K562 (cell line): ENCODE measurements at regions not wholly inside any gene's neighbourhood (a gene's known extent, or its start where the extent isn't known, plus 50 kb on each side); places are given as distances from the start of the nearest gene placed in this dataset.

ENCODE experiments used
- CAMTA2 ChIP-seq: fragments of 250-450 bp; sonication (Bioruptor Pico); conservative IDR thresholded peaks from 2 replicates; pipeline ENCODE4 v1.5.1; 2022
- CEBPB ChIP-seq: fragments of 450-650 bp; IDR thresholded peaks from 2 replicates; pipeline ENCODE4 v1.6.1; 2016; ENCODE audit warnings: missing genetic modification characterization, missing compliant biosample characterization
- CHD4 ChIP-seq: fragments of 200-600 bp; sonication (generic); IDR thresholded peaks from 3 replicates; pipeline ENCODE4 v1.6.1; 2012; ENCODE audit warnings: low read depth, mild to moderate bottlenecking, mixed read lengths, low read length, inconsistent platforms; ENCODE audit not compliant: insufficient read depth, insufficient replicate concordance, poor library complexity, severe bottlenecking
- HMG20B ChIP-seq: fragments of 250-450 bp; sonication (Bioruptor Pico); IDR thresholded peaks from 2 replicates; pipeline ENCODE4 v1.5.0; 2021; ENCODE audit warnings: mild to moderate bottlenecking
- NONO ChIP-seq, 2 experiments: fragments of 200-400 bp in 1 of 2; fragments of 450-650 bp in 1 of 2; formaldehyde crosslinking in 1 of 2; IDR thresholded peaks; 2 replicates each; pipeline ENCODE4 v1.6.1; 2017; ENCODE audit warnings: low read depth in 2 of 2, mild to moderate bottlenecking in 2 of 2, moderate library complexity in 2 of 2, low read length in 1 of 2
- SMAD2 ChIP-seq: fragments of 150-350 bp; IDR thresholded peaks from 2 replicates; pipeline ENCODE4 v1.6.1; 2014; ENCODE audit warnings: low read depth, mild to moderate bottlenecking, low read length
- ZEB2 ChIP-seq: fragments of 450-650 bp; IDR thresholded peaks from 2 replicates; pipeline ENCODE4 v1.6.1; 2016
- ZNF644 ChIP-seq: fragments of 200-800 bp; sonication (Bioruptor generic); IDR thresholded peaks from 2 replicates; pipeline ENCODE4 v1.6.1; 2016; ENCODE audit warnings: low read depth, missing genetic modification characterization, missing compliant biosample characterization
- ZNF695 ChIP-seq: fragments of 450-650 bp; formaldehyde crosslinking; IDR thresholded peaks from 2 replicates; pipeline ENCODE4 v1.4.0; 2020; ENCODE audit warnings: mild to moderate bottlenecking, moderate library complexity
- TF ChIP-seq, protein P1 (sequence below), 3 experiments: IDR thresholded peaks in 2 of 3; conservative IDR thresholded peaks in 1 of 3; 2 replicates each; pipeline ENCODE4 v1.5.1; 2011 to 2012; ENCODE audit warnings: low read length in 3 of 3, mild to moderate bottlenecking in 3 of 3, control low read depth in 2 of 3, improper control_type of control experiment in 1 of 3, inconsistent platforms in 1 of 3, low read depth in 1 of 3, mixed read lengths in 1 of 3, moderate library complexity in 1 of 3; ENCODE audit not compliant: insufficient read depth in 2 of 3
- TF ChIP-seq, protein P2 (sequence below): IDR thresholded peaks from 3 replicates; pipeline ENCODE4 v1.6.1; 2011; ENCODE audit warnings: borderline replicate concordance, mild to moderate bottlenecking, moderate library complexity; ENCODE audit not compliant: insufficient read length; ENCODE audit errors: extremely low read depth
- TF ChIP-seq, protein P3 (sequence below): sonication (generic); formaldehyde crosslinking; IDR thresholded peaks from 2 replicates; pipeline ENCODE4 v1.8.1; 2023; ENCODE audit warnings: mild to moderate bottlenecking, missing genetic modification reagents, moderate library complexity

DNA sequence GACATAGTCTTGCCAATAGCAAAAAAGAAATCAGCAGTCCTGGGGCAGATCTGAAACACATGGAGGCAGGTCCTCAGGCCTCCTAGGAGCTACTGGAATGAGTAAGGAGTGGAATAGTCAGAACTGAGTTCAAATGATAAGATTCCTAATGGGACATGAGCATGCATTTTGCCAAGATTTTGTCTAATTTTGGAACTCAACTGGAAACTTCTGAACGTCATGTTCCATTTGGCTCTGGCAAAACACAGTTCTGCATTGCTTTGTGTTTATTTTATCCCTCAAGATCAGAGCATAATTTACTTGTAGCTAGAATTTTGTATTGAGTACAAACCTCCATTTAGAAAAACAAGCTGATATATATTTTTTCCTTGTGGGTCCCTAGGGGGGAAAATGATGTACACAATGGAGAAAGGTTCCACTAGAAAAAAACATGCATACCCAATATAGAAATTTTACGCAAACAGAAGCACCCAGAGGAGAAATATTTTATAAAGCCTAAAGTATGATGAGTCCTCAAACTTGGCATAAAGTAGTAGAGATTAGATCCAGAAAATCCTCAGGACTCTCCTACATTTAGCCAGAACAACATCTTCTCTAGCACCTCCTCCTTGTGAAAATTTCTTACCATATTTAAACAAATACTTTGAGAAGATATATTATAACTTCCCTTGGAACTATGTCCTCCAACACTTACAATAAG lies 149.0 kb upstream of the SERP2 start:
- TF ChIP-seq CEBPB (tag): no peak
- TF ChIP-seq, protein P1, sequence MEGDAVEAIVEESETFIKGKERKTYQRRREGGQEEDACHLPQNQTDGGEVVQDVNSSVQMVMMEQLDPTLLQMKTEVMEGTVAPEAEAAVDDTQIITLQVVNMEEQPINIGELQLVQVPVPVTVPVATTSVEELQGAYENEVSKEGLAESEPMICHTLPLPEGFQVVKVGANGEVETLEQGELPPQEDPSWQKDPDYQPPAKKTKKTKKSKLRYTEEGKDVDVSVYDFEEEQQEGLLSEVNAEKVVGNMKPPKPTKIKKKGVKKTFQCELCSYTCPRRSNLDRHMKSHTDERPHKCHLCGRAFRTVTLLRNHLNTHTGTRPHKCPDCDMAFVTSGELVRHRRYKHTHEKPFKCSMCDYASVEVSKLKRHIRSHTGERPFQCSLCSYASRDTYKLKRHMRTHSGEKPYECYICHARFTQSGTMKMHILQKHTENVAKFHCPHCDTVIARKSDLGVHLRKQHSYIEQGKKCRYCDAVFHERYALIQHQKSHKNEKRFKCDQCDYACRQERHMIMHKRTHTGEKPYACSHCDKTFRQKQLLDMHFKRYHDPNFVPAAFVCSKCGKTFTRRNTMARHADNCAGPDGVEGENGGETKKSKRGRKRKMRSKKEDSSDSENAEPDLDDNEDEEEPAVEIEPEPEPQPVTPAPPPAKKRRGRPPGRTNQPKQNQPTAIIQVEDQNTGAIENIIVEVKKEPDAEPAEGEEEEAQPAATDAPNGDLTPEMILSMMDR (IDR thresholded peaks at IDR 0.05 in 2 of 3, conservative IDR thresholded peaks at IDR 0.05 in 1 of 3; ENCODE audit: insufficient read depth in 2 of 3, low read depth in 1 of 3, low read length in 3 of 3): no peak
- TF ChIP-seq SMAD2: no peak
- no peak for TF ChIP-seq HMG20B (CRISPR knock-in tag)
- TF ChIP-seq ZNF695: no peak
- TF ChIP-seq NONO (IDR thresholded peaks at IDR 0.05; ENCODE audit: low read depth in 2 of 2, low read length in 1 of 2): no peak
- TF ChIP-seq, protein P2, sequence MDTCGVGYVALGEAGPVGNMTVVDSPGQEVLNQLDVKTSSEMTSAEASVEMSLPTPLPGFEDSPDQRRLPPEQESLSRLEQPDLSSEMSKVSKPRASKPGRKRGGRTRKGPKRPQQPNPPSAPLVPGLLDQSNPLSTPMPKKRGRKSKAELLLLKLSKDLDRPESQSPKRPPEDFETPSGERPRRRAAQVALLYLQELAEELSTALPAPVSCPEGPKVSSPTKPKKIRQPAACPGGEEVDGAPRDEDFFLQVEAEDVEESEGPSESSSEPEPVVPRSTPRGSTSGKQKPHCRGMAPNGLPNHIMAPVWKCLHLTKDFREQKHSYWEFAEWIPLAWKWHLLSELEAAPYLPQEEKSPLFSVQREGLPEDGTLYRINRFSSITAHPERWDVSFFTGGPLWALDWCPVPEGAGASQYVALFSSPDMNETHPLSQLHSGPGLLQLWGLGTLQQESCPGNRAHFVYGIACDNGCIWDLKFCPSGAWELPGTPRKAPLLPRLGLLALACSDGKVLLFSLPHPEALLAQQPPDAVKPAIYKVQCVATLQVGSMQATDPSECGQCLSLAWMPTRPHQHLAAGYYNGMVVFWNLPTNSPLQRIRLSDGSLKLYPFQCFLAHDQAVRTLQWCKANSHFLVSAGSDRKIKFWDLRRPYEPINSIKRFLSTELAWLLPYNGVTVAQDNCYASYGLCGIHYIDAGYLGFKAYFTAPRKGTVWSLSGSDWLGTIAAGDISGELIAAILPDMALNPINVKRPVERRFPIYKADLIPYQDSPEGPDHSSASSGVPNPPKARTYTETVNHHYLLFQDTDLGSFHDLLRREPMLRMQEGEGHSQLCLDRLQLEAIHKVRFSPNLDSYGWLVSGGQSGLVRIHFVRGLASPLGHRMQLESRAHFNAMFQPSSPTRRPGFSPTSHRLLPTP: no peak
- TF ChIP-seq, protein P3, sequence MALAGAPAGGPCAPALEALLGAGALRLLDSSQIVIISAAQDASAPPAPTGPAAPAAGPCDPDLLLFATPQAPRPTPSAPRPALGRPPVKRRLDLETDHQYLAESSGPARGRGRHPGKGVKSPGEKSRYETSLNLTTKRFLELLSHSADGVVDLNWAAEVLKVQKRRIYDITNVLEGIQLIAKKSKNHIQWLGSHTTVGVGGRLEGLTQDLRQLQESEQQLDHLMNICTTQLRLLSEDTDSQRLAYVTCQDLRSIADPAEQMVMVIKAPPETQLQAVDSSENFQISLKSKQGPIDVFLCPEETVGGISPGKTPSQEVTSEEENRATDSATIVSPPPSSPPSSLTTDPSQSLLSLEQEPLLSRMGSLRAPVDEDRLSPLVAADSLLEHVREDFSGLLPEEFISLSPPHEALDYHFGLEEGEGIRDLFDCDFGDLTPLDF (CRISPR knock-in tag): no peak
- TF ChIP-seq ZNF644: no peak
- no peak for TF ChIP-seq CHD4
- TF ChIP-seq CAMTA2 (CRISPR knock-in tag): no peak
- no peak for TF ChIP-seq ZEB2
